ENCODE measurements at regions not wholly inside any gene's neighbourhood (a gene's known extent, or its start where the extent isn't known, plus 50 kb on each side); places are given as distances from the start of the nearest gene placed in this dataset.

GRCh38 chr4:169815606-169816005 lies 57.9 kb upstream of the HPF1 start:
- no peak for DNase-seq (ENCODE audit: low read depth in 4 of 4, low spot score in 2 of 4)

- DNase-seq (ENCODE audit: low read depth in 4 of 4, low spot score in 2 of 4): no peak
Measured at GRCh38 chr4:169811476-169811875, 53.7 kb upstream of the HPF1 start.

GRCh38 chr4:169810325-169811323 lies 52.9 kb upstream of the HPF1 start:
- DNase-seq (ENCODE audit: low read depth in 4 of 4, low spot score in 2 of 4): peak in 2 of 4 donors; percentile 37 to 66

GRCh38 chr4:169807934-169808509 lies 50.3 kb upstream of the HPF1 start:
- DNase-seq (ENCODE audit: low read depth in 4 of 4, low spot score in 2 of 4): no peak
